Right lobe of liver (tissue), 4 donors: ENCODE measurements at regions not wholly inside any gene's neighbourhood (a gene's known extent, or its start where the extent isn't known, plus 50 kb on each side); places are given as distances from the start of the nearest gene placed in this dataset.

Source experiments
- POLR2A ChIP-seq: fragments of 450-650 bp; IDR thresholded peaks from one replicate; pipeline ENCODE4 v1.6.1; 2017; ENCODE audit warnings: antibody characterized with exemption, mild to moderate bottlenecking
- TF ChIP-seq, protein P1 (sequence below), 4 donors: fragments of 200-600 bp in 3 of 4; fragments of 450-650 bp in 1 of 4; IDR thresholded peaks; one replicate each; pipeline versions ENCODE4 v1.5.1 to v1.8.0; 2016 to 2022; ENCODE audit warnings: antibody characterized with exemption in 4 of 4, mild to moderate bottlenecking in 2 of 4
- donor health status: DM: no; HTN: no; CAD: no.
- donor health status: DM: no; HTN: no; CAD: no.
- donor health status: DM: no; HTN: yes; CAD: no.

DNA sequence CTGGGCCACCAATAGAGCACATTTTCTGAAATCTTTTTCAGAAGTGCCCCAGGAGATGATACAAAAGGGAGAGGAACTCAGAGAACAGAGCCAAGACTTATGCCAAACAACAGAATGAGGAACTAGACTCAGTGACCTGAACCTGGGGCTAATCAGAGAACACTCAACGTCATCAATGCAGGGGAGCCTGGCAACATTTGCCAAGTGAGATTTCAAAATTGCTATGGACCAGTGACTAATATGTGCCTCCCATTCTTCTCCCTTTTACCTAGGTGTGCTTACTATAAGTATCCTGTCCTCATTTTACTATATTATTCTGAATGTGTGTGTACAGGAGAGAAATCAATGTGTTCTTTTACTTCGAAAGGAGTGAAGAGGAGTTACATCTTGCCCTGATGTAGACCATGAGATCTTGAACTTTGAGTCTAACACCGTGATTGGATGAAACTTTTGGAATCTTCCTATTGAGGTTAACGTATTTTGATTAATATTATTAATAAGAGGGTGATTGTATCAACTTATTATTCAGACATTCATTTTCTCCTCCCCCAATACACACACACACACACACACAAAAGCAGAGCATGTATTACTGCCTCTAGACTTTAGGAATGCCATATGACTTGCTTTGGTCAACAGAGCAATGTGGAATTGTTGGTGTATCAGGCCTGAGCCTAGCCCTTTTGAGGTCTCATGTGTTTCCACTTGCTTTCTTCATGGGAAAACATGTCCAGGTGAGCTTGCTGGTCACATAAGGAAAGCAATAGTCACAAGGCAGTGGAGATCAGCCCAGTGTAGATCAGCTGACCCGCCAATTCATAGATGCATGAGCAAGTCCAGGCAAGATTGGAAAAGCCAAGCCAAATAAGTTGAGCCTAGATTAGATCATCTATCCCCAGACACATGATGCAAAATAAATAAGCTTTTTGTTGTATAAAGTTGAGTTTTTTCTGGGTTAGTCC lies 80.3 kb upstream of the ETS2 start:
- TF ChIP-seq, protein P1, sequence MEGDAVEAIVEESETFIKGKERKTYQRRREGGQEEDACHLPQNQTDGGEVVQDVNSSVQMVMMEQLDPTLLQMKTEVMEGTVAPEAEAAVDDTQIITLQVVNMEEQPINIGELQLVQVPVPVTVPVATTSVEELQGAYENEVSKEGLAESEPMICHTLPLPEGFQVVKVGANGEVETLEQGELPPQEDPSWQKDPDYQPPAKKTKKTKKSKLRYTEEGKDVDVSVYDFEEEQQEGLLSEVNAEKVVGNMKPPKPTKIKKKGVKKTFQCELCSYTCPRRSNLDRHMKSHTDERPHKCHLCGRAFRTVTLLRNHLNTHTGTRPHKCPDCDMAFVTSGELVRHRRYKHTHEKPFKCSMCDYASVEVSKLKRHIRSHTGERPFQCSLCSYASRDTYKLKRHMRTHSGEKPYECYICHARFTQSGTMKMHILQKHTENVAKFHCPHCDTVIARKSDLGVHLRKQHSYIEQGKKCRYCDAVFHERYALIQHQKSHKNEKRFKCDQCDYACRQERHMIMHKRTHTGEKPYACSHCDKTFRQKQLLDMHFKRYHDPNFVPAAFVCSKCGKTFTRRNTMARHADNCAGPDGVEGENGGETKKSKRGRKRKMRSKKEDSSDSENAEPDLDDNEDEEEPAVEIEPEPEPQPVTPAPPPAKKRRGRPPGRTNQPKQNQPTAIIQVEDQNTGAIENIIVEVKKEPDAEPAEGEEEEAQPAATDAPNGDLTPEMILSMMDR (IDR thresholded peaks at IDR 0.05): no peak
- no peak for TF ChIP-seq POLR2A
